ENCODE measurements at regions not wholly inside any gene's neighbourhood (a gene's known extent, or its start where the extent isn't known, plus 50 kb on each side); places are given as distances from the start of the nearest gene placed in this dataset.

GRCh38 chr2:18752667-18753422 is 163.5 kb upstream of the NT5C1B start:
- H2AFZ ChIP-seq = no peak overlapping the region
- no peak for TF ChIP-seq CTCF (IDR thresholded peaks at IDR 0.05)
- H3K4me2 ChIP-seq (ENCODE audit: low read length) = no peak overlapping the region
- no peak overlapping the region for H3K4me3 ChIP-seq (ENCODE audit: low read depth, low read length)
- H3K9me3 ChIP-seq (ENCODE audit: control insufficient read depth, low read length) = no peaks in the 10 kb centered on the region
- H3K27me3 ChIP-seq (ENCODE audit: control insufficient read depth, insufficient read depth, low read length) = no peaks in the 10 kb centered on the region
- no peak overlapping the region for H3K9ac ChIP-seq
- no peaks in the 10 kb centered on the region for H3K4me1 ChIP-seq
- no peak overlapping the region for H3K27ac ChIP-seq
- no peaks in the 10 kb centered on the region for H3K79me2 ChIP-seq
- H3K36me3 ChIP-seq (ENCODE audit: control insufficient read depth, insufficient read depth, low read length) = no peaks in the 10 kb centered on the region

DNA sequence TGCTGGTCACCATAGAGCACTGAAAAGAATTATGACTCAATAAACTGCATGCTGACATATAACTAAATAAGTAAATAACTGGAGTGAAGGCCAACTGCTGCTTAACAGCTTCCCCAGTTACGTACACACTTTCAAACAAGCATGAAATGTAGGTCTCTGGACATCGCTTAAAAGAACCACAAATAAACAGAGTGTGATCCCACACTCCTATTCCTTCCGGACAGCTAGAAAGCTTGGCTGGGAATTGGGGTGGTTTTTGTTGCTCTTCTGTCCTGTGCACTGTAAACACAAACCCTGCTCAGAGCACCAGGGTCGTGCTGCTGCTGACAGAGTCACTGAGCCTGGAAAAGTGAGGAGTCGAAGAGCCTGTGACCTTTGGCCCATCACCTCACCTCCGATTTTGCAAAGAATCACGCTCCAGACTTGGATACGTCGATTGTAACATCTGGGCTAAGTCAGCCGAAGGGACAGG is 162.7 kb upstream of the NT5C1B start:
- Histone ChIP-seq H3K36me3 (ENCODE audit: control insufficient read depth, insufficient read depth, low read length) (no peaks in the 10 kb centered on the region), H3K27me3 (ENCODE audit: control insufficient read depth, insufficient read depth, low read length) (no peaks in the 10 kb centered on the region), H2AFZ (no peak overlapping the region), H3K9ac (no peak overlapping the region), H3K9me3 (ENCODE audit: control insufficient read depth, low read length) (no peaks in the 10 kb centered on the region), H3K4me3 (ENCODE audit: low read depth, low read length) (no peak overlapping the region), H3K4me2 (ENCODE audit: low read length) (no peak overlapping the region), H3K79me2 (no peaks in the 10 kb centered on the region), H3K27ac (no peak overlapping the region), H3K4me1 (no peaks in the 10 kb centered on the region)
- no peak for TF ChIP-seq CTCF (IDR thresholded peaks at IDR 0.05)

DNA sequence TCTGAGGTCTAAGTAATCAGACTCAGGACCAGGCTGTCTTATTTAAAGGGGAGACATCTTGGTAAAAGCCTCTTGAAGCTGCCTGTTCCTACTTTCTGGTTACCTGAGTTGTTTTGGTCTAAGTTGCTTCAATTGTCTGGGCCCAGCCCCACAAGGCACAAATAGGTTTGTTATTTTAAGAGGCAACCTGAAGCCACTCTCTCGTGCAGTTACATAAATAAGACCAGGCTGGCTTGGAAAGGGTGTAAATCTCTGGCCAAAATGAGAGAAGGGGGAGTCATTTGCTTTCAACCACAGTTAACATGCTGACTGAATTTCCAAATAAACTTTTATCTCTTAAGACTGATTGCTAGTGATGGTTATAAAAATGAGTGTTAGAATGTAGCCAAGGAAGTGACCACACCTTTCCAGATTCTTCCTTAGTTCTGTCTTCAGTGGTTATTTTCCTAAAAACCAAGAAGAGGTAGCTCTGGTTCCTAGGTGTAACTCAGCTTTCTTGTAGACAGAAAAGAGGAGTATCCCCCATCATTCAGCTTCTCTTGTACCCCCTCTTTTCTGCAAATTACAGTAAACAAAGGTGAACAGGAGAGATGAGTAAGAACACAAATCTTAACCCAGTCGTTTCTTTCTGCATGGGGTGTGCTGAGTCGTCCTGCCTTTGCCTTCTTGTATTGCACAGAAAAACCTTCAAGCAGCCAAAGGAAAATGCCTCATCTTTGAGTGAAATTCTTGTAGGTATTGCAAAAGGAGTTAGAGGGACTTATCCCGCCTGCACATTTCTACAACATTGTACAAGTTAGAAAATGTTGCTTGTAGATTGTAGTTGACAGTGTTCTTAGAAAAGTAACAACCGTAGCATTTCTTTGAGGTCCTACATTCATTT is 161.5 kb upstream of the NT5C1B start:
- no peak overlapping the region for H3K9ac ChIP-seq
- no peak overlapping the region for H3K4me3 ChIP-seq (ENCODE audit: low read depth, low read length)
- H3K4me2 ChIP-seq (ENCODE audit: low read length) = no peak overlapping the region
- no peaks in the 10 kb centered on the region for H3K4me1 ChIP-seq
- H3K79me2 ChIP-seq = no peaks in the 10 kb centered on the region
- no peak for TF ChIP-seq CTCF (IDR thresholded peaks at IDR 0.05)
- no peaks in the 10 kb centered on the region for H3K36me3 ChIP-seq (ENCODE audit: control insufficient read depth, insufficient read depth, low read length)
- H3K27me3 ChIP-seq (ENCODE audit: control insufficient read depth, insufficient read depth, low read length) = no peaks in the 10 kb centered on the region
- no peak overlapping the region for H2AFZ ChIP-seq
- H3K9me3 ChIP-seq (ENCODE audit: control insufficient read depth, low read length) = no peaks in the 10 kb centered on the region
- no peak overlapping the region for H3K27ac ChIP-seq

DNA sequence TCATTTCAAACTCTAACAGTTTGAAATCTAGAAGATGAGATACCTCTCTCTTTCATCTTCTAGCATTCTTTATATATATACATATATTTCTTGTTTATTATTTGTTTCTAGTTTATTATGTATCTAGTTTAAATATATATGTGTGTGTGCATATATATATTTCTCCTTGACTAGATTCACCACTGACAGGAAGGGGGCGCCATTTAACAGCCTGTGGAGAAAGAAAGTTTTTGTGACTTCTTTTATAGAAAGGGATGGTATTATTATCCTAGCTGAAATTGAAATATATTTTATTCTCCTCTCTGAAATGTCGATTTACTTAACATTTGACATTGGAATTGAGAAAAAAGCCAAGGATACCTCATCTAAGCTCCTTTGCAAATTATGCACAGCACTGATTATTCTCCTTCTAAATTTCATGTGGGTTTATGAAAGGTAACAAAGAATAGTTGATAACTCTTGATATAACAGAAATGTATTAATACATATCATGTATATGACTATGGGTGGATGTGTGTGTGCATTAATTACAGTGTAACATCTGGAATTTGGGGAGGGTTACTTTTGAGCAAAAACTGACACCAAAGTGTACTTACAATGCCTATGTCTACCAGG is 160.7 kb upstream of the NT5C1B start:
- Histone ChIP-seq H3K9me3 (ENCODE audit: control insufficient read depth, low read length) (no peaks in the 10 kb centered on the region), H3K4me3 (ENCODE audit: low read depth, low read length) (no peak overlapping the region), H3K4me2 (ENCODE audit: low read length) (no peak overlapping the region), H3K79me2 (no peaks in the 10 kb centered on the region), H3K36me3 (ENCODE audit: control insufficient read depth, insufficient read depth, low read length) (no peaks in the 10 kb centered on the region), H3K4me1 (no peaks in the 10 kb centered on the region), H3K9ac (no peak overlapping the region), H3K27me3 (ENCODE audit: control insufficient read depth, insufficient read depth, low read length) (no peaks in the 10 kb centered on the region), H3K27ac (no peak overlapping the region), H2AFZ (no peak overlapping the region)
- TF ChIP-seq CTCF (IDR thresholded peaks at IDR 0.05) = peak; percentile 72

Data from parathyroid adenoma (tissue), 2 donors.